Activated CD8-positive, alpha-beta memory T cell treated with anti-CD3 and anti-CD28 coated beads for 36 hours (primary cell): ENCODE measurements at regions not wholly inside any gene's neighbourhood (a gene's known extent, or its start where the extent isn't known, plus 50 kb on each side); places are given as distances from the start of the nearest gene placed in this dataset.
"Not testable (repeated sequence)": the region's sequence is repeated elsewhere in the genome, so short reads cannot be mapped to it uniquely, and the experiment has no call there.

ENCODE experiments used
- CTCF ChIA-PET: fragments of 350-600 bp; sonication (Branson Sonifier 250); formaldehyde crosslinking; loops from one replicate; lab custom pipeline; 2021; ENCODE audit warnings: antibody characterized with exemption; lab: Charles Lee
- POLR2A ChIA-PET: fragments of 350-600 bp; sonication (Branson Sonifier 250); formaldehyde crosslinking; loops from one replicate; lab custom pipeline; 2021; ENCODE audit warnings: antibody characterized with exemption; lab: Charles Lee

DNA sequence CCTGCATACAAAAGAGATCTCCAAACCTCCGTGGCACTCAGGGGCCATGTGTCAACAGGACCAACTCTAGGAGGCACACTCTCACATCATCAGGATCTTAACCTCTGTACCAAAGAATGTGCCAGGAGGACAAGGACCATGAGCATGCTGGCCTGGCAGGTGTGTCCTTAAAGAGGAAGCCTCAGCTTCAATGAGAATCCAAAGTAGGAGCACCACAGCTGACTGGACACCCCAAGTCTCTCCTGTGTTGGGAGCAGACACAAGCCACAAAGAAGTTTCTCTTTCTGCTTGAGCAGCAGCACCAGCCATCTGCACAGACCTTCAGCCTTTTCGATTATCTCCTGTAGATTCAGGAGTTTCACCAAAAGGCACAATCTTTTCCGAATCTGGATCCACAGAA is 1734.5 kb downstream of the TP53TG3F start:
- CTCF ChIA-PET: no interaction called here
- POLR2A ChIA-PET: no interaction called here

DNA sequence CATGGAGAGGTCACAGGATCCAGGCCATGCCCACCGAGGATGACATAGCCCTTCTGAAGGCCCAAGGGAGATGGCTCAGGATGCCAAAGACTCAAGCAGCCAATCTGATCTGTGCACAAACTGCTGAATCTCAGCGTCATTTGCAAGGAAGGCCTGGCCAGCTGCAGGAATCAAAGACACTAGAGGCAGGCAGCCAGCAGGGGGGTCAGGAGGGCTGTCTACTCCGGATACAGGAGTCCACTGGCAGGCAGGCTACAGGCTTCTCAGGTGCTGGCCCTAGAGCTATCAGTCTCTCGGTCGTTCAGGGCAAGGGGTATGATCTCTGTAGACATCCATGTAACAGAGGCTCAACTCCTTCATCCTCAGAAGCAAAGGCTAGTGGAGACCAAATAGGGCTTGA is 1735.3 kb downstream of the TP53TG3F start:
- CTCF ChIA-PET: no interaction called here

DNA sequence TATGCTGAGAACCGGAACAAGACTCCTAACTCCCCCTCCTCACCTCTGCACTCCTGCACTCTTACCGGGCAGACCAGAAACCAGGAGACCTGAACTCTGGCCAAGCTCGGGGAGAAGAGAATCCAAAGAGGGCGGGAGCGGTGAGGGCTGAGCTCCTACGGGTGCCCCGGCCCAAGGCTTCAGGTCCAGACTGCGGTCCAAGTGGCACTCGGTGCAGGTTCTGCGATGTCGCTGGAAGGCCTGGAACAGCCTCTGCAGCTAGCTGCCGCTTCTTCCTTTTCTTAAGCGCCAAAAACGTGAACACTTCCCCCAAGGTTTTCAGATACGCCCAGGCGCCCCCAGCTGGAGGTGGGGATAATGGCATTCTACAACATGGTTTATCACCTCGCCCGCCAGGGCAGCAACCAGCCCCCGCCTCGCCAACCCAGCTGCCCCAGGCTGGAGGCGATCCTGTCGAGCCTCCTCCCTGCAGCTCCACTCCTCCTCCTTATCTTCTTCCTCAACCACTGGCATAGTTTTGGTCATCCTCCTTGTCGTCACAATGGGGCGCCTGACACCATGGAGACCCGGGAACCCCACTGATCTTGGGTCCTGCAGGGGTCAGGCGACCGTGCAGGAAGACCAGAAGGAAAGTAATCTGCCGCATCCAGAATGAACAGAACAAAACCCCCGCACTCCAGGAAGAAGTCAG is 1735.9 kb downstream of the TP53TG3F start:
- ChIA-PET CTCF (no interaction called here), POLR2A (no interaction called here)

More for the DNA sequence above, 1735.3 kb downstream of the TP53TG3F start:
- POLR2A ChIA-PET: no interaction called here

DNA sequence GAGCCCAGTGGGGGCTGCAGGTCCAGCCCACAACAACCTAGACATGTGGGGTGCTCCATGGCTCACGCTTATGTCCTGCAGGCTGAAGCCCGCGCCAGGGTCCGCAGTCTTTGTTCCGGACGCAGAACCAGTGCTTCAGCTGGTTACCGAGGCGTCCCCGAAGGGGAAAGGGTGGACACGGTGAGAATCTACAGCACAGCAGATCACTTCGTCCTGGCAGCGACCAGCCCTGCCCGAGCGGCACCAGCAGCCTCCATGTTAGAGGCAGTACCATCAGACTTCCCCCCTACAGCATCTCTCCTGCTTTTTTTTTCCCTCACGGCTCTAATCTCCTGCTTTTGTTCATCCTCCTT is 1736.4 kb downstream of the TP53TG3F start:
- CTCF ChIA-PET: no interaction called here

DNA sequence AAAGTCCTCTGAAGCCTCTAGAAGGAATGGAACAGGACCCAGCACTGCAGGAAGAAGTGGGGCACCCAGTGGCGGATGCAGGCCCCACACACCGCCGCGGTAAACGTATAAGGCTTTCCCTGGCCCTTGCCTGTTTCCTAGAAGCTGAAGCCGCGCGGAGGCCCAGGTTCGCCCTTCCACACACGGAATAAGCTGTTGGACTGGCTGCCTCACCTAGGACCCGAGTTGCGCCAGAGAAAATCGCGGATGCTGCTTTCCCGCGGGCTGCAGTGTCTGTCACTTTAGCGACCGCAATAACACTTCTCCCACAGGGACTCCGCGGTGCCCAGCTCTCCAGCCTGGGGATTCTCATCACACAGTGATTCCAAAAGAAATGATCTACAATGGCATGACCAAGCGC is 1736.9 kb downstream of the TP53TG3F start:
- CTCF ChIA-PET: no interaction called here
- POLR2A ChIA-PET: no interaction called here

More for the DNA sequence above, 1736.4 kb downstream of the TP53TG3F start:
- POLR2A ChIA-PET: no interaction called here

DNA sequence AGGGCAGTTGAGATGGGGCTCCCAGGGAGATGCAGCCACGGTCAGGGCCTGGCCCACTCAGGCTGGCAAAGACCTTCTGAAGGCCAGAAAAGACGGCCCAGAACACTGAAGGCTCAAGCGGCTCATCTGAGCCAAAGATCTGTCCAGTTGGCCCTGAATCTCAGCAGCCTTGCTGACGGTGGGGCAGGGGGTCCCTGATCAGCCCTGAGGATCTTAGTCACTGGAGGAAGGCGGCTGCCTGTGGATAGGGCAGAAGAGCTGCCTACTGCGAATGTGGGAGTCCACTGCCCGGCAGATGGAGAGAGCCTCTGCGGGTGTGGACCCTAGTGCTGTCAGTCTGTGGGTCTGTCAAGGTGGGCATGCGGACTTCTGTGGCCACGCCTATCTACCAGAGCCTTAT is 1738.2 kb downstream of the TP53TG3F start:
- CTCF ChIA-PET: no interaction called here

DNA sequence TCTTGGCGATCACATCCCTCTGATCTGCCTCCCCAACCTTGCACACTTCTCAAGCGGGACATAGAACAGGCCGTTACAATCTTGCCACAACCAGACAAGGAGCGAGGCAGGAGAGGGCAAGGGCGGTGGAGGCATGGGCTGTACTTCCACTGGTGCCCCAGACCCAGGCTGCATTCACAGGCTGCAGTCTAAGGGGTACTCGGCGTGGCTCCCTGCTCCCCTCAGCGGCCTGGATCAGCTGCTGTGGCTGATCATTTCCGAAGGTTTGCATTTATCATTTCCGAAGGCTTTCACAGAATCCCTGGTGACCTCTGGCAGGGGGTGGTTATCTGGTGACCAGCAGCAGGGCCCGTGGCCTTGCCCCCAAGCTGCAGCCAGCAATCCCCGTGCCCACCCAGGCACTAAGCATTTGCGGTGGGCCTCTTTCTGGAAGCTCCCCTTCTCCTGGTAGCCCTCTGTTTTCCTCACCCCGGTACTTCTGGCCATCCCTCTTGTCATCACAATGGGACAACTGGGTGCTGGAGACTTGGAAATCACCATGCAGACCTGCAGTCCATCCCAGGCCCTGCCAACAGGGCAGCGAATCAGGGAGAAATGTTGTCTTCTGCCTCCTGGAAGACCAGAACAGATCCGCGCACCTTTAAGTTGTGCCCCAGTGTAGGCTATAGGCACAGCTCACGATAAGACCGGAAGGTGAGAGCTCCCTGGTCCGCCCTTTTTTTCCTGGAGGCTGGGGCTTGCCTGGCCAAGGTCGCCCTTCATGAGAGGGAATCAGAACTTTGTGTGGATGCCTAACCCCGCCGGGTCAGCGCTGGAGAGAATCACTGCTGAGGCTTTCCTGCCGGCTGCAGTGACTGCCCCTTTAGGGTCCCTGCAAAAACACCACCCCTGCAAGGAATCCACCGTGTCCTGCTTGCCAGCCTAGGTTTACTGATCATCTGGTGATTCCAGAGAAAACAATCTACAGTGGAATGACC is 1739.1 kb downstream of the TP53TG3F start:
- CTCF ChIA-PET: no interaction called here

More for the DNA sequence above, 1738.2 kb downstream of the TP53TG3F start:
- POLR2A ChIA-PET: no interaction called here

DNA sequence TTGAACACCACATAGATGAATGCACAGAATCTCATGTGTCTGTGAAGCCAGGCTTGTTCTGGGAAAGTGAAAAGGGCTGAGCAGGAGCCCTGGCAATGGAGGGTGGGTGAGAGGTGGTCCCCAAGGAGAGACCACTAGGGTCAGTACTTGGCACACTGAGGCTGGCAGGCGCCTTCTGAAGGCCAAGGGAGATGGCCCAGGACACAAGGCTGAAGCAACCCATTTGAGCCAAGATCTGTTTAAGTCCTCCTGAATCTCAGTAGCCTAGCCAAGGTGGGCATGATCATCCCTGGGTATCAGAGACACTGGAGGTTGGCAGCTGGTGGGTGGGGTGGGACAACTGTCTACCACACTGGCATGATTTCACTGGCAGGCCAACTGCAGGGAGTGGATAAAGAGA is 1741.2 kb downstream of the TP53TG3F start:
- ChIA-PET POLR2A (no interaction called here), CTCF (no interaction called here)

More for the DNA sequence above, 1739.1 kb downstream of the TP53TG3F start:
- POLR2A ChIA-PET: no interaction called here

DNA sequence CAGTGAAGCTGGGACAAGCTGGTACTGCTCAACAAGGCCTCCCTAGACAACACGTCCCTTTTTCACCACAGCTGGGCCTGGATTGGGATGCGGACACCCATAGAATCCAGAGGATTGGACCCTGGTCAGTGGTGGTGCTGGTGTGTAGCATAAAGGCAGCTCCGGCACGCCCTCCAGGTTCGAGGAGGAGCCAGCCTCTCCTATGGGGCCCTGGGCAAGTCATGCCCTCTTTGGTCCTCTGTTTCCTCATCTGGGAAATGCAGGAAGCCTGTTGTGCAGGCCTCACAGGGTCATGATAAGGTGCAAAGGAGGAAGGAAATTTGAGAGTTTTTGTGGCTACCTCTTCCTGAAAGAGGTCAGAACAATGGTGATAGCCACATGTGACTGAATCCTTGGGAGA is 1741.7 kb downstream of the TP53TG3F start:
- ChIA-PET POLR2A (no interaction called here), CTCF (no interaction called here)

DNA sequence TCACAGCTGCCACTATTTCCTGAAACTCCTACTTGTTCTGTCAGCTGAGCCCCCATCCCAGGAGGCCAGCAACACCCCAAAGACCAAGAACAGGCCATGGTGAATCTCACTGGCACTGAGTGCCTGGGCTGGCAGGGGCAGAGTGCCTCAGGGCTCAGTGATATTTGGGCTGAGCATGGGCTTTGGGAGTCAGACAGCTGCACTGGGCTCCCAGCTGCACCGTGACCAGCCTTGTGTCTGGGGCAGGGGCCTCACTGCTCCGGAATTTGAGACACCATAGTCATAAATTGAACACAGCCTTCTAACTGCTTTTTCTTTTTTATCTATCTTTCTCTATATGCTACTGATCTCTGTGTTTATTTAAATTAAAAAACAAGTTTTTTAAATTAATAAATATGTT is 1744.2 kb downstream of the TP53TG3F start:
- ChIA-PET CTCF (no interaction called here), POLR2A (no interaction called here)

DNA sequence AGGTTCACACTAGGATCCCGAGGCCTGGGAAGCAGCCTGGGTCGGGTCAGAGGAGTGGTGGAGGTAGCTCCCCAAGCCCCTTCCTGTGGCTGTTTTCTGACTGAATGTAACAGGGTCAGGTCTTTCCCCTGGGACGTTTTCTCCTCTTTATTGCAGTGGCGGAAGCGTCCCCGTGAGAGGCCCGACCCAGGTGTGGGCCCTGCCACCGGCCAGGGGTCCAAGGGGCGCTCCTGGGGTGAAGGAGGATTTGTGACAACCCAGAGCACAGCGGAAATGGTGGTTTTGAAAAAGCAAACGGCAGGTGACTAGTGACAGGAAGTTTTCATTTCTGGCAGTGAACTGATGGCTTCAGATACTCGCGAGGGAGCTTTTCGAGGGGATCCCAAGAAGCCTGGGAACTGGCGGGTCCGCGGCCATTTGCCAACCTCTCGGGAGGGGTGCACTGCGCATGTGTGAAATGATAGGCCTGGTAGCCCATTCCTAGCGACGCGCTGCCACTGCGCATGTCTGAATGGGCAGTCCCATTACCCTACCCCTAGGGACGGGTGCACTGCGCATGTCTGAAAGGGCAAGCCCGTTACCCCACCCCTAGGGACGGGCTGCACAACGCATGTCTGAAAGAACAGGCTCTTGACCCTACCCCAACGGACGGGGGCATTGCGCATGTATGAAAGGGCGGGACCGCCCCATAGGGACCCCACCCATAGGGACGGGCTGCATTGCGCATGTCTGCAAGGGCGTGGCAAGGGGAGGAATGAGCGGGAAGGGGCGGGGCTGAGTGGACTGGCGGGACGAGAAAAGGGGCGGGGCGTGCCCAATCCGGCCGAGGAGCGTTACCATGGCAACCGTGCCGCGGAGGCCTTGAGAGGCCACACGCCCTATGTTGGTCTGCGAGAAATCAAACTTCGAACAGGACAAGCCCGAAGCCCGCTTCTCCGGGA is 1747.9 kb downstream of the TP53TG3F start:
- ChIA-PET CTCF (no interaction called here), POLR2A (no interaction called here)

DNA sequence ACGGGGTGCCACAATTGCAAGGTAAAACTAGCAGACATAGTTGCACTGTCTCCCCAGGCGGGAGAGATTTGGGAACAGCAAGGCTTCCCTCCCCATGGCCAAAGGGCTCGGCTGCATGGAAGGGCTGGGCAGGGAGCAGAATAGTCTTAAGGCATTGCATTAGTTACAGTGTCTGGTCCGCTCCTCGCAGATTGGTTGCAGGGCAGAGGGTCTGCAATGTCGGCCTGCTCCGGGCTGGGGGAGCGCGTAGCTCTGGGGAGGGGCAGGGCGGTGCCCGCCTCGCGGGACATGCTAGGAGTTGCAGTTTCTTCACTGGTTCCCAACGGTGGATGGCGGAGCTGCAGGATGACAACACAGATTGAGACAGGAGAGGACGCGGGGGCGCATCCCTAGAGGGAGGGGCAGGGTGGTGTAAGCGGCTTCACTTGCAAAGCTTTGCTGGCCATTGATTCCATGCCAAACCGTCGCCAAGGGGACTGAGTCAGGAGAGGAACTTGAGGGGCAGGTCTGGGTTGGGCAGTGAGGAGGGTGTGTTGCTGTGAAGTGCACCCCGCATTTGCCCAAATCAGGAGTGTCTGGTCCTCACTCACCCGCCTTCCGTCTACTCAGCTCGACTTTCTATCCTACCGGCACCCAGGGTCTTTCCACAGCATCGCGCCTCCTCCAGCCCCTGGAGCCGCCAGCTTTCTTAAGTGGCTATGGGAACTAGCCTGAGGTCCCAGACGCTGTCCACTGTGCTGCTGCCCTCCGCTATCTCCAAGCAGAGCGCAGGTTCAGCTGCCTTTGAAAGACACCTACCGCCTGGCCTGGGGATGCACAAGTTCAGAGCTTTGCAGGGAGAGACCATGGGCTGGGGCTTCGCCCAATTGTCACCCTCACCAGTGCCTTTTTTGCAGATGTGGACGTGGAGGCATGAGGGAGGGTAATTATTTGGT is 1748.9 kb downstream of the TP53TG3F start:
- ChIA-PET CTCF (no interaction called here), POLR2A (no interaction called here)

DNA sequence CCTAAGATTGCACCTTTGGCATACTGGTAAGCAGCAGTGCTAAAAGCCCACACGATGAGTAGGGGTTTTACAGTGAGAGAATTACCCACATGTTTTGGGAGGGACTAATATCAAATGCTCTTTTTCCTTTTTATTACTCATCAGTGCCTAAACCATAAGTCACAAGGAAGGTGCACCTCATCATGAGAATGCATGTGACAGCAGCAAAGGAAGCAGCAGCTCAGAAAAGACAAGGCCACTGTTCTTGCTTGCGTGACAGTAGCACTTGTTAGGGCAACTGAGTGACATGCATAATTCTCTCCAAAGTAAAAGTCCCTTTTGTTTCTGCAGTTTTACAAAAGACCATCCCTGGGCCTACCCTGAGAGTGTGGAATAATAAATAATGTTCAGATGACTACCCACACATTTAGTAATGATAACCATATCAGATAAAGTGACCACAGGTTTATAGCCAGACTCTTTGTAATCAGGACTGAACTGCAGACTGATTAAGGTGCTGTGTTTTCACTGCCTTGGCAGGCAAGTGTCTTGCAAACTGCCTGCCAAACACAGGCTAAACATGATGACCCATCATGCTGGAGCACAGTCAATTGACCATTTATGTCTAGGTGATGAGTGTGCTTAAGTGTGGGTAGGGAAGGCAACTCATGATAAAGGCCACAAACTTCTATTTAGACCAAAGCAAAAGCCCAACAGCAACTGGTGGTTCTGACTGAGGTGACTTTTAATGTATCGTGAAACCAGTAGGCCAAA is 1751.4 kb downstream of the TP53TG3F start:
- ChIA-PET CTCF (no interaction called here), POLR2A (no interaction called here)

DNA sequence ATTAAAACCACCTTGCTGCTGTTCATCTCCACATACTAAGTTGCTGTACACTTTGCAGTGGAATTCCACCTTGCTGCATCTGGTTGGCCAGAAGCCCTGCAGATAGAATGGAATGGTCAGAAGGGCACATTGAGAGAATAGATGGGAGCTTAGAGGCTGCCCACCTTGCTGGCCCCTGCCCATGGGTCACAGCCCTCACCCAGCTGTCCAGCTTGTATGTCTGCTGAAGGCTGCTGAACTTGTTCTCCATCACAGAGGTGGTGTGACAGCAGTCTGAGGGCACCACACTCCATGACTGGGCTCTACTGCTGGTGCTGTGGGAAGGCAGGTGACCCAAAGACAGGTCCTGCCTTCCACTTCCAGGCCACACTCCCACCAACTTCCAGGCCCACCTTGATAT is 1755.4 kb downstream of the TP53TG3F start:
- ChIA-PET CTCF (no interaction called here), POLR2A (no interaction called here)

DNA sequence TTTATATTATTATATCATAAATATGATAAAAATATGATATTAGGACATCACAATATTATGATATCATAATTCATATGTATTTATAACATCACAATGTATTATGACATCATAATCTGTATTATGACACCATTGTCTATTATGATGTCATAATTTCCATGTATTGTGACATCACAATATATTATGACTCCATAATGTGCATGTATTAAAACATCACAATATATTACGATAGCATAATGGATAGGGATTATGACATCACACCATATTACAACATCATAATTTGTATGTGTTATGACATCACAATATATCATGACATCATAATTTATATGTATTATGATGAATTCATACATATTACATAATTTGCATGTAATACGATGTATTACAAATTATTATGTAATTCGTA is 1755.9 kb downstream of the TP53TG3F start:
- CTCF ChIA-PET: no interaction called here
- POLR2A ChIA-PET: no interaction called here

DNA sequence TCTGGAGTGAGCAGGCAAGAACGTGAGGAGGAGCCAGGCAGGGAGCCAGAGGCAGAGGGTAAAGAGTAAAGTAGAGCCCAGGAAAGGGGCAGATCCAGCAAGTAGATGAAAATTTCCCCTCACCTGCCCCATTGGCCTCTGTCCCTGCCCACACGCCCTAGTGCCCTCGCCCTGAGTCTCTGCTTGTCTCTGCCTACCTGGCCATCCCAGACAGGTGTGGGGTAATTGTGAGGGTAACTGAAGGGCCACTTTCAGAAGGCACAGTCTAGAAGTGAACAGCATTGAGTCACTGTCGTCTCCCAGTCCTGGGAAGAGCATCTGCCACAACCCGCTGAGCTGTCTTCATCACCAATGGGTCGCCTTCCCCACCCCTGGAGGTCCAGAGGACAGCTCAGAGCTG is 1756.8 kb downstream of the TP53TG3F start:
- CTCF ChIA-PET, POLR2A ChIA-PET: not testable (repeated sequence)

DNA sequence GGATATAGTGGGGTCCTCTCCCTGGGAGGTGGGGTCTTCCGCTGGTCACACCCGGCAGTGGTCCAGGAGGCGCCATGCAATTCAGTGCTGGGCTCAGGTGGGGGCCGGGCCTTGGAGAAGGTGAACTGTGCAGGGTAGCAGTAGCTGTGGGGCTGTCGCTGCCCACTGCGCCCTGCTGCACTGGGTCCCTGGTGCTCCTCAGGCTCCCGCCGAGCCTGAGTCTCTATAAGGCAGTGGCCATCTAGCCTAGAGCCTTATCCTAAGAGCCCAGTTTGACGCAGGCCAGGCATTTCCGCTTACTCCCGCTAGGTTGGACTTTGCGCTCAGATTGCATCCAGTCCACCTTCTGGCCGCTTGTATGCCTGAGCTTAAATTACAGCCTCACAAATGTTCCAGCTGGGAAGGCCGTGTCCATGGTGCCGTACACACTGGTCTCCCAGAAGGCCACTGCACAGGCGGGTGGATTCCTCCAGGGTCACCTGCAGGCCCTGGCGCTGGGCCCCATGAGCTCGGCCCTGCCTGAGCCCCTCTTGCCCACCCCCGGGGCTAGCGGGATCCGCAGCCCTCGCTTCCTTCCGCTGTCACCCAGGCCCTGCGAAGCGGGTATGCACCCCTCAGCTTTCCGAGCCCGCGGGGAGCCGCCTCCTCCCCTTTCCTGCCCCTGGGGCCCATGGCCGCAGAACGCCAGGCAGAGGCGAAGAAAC is 1762.2 kb downstream of the TP53TG3F start:
- POLR2A ChIA-PET: no interaction called here
- CTCF ChIA-PET: no interaction called here

DNA sequence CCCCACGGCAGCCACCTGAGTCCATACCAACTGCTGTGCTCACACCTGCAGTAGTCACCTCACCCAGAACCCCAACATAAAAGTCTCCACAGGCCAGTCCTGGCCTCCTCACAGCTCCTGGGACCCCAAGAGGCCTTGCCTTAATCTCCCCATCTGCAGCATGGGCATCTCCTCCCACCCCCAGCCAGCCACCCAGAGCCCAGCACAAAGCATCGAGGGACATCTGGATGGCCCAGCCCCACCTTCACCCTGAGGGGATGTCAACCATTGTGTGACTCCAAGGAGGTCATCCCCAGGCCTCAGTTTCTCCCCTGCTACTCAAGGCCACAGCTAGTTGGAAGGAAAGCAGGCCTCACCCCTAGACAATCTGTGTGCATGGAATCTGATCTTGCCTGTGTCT is 1775.3 kb downstream of the TP53TG3F start:
- ChIA-PET CTCF (no interaction called here), POLR2A (no interaction called here)
